Lower lobe of right lung (tissue), 2 donors: ENCODE measurements at regions not wholly inside any gene's neighbourhood (a gene's known extent, or its start where the extent isn't known, plus 50 kb on each side); places are given as distances from the start of the nearest gene placed in this dataset.

Source experiments
- ATAC-seq, 2 donors: fragments of 200-7000 bp; cut with Tn5 transposase; one replicate each; pipeline ENCODE4 v1.9.1; 2020 to 2022; ENCODE audit warnings: mild to moderate bottlenecking in 2 of 2, moderate library complexity in 2 of 2
- DNase-seq: peaks from one replicate; pipeline ENCODE4 v3.0.0-alpha.2; 2020
- H3K27ac ChIP-seq: fragments of 200-600 bp; one replicate; pipeline ENCODE4 v1.8.0; 2022
- H3K27me3 ChIP-seq: fragments of 200-600 bp; one replicate; pipeline ENCODE4 v1.8.0; 2022; ENCODE audit warnings: low read depth
- H3K36me3 ChIP-seq: fragments of 200-600 bp; one replicate; pipeline ENCODE4 v1.8.0; 2022; ENCODE audit warnings: mild to moderate bottlenecking
- H3K4me1 ChIP-seq: fragments of 200-600 bp; one replicate; pipeline ENCODE4 v1.8.0; 2022
- H3K4me3 ChIP-seq: fragments of 200-600 bp; one replicate; pipeline ENCODE4 v1.8.0; 2022; ENCODE audit warnings: mild to moderate bottlenecking
- H3K9me3 ChIP-seq: fragments of 200-600 bp; one replicate; pipeline ENCODE4 v1.8.0; 2022
- intact Hi-C: fragments of 100-400 bp; cut with DNase I; formaldehyde crosslinking; loops from one replicate; pipeline ENCODE4 v1.11.0; 2022
- TF ChIP-seq, protein P1 (sequence below): fragments of 200-600 bp; IDR thresholded peaks from one replicate; pipeline ENCODE4 v1.8.0; 2022; ENCODE audit warnings: antibody characterized with exemption, mild to moderate bottlenecking
- donor health status: DM: no; HTN: yes; CAD: no; lungs with severe emphysema.

DNA sequence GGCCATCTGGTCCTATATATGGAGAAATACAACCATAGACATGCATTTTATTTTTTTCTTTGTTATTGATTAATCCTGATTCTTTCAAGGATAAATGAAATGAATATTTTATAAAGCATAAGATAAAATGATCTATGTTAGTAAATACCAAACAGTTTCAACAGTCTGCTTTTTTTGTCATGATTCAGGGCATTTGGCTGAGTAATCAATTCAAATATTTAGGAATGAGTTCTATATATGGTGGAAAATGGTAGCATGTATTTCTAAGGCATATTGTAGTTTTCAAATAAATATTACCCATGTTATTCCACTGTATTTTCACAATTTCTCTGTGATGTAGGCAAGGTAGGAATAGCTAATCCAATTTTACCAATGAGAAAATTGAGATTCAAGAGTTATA is 287.5 kb upstream of the FKBP1C start:
- H3K4me1 ChIP-seq: no peaks in the 10 kb centered on the region
- H3K36me3 ChIP-seq: no peaks in the 10 kb centered on the region
- no peaks in the 10 kb centered on the region for H3K27me3 ChIP-seq
- TF ChIP-seq, protein P1, sequence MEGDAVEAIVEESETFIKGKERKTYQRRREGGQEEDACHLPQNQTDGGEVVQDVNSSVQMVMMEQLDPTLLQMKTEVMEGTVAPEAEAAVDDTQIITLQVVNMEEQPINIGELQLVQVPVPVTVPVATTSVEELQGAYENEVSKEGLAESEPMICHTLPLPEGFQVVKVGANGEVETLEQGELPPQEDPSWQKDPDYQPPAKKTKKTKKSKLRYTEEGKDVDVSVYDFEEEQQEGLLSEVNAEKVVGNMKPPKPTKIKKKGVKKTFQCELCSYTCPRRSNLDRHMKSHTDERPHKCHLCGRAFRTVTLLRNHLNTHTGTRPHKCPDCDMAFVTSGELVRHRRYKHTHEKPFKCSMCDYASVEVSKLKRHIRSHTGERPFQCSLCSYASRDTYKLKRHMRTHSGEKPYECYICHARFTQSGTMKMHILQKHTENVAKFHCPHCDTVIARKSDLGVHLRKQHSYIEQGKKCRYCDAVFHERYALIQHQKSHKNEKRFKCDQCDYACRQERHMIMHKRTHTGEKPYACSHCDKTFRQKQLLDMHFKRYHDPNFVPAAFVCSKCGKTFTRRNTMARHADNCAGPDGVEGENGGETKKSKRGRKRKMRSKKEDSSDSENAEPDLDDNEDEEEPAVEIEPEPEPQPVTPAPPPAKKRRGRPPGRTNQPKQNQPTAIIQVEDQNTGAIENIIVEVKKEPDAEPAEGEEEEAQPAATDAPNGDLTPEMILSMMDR: no peak
- DNase-seq: no peak
- intact Hi-C loops: no loop called here
- H3K27ac ChIP-seq: no peak overlapping the region
- ATAC-seq: no peak
- no peaks in the 10 kb centered on the region for H3K9me3 ChIP-seq
- no peak overlapping the region for H3K4me3 ChIP-seq

DNA sequence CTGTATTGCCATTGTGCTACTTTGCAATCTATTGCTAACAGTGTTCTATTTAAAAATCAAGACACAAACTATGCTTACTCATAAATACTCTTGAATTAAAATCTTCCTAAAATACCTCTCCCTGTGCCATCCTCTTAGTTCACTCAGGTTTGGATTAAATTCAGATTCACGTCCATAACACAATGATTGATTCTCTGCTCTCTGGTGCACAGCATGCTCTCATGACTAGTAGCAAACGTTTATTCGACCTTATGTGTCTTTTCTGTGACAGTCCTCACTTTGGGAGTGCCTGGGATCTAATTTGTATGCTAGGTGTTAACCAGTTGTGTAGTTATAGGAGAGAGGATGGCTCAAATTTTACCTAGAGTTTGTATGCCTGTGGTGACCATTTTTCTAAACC is 270.4 kb upstream of the FKBP1C start:
- H3K9me3 ChIP-seq: no peaks in the 10 kb centered on the region
- no peak overlapping the region for H3K4me3 ChIP-seq
- H3K4me1 ChIP-seq: no peaks in the 10 kb centered on the region
- TF ChIP-seq, protein P1: no peak
- H3K36me3 ChIP-seq: no peaks in the 10 kb centered on the region
- ATAC-seq (no peak), DNase-seq (no peak)
- H3K27ac ChIP-seq: no peak overlapping the region
- intact Hi-C loops: no loop called here
- H3K27me3 ChIP-seq: no peaks in the 10 kb centered on the region

DNA sequence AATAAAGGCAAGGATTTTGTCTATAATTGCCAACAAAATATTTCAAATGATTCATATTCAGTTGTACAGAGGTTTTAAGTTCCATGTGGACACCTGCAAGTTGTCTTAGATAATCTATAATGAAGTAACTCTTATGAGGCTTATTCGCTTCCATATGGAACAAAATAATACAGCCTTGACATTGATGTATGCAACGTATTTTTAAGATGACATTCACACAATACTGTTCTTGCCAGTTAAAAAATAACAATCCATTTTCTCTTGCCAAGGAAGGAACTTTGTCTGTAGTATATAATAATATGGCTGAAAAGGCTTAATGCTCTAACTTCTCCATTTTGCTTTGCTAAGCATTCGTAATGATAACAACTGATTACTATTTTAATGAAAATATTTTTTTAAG is 269.3 kb upstream of the FKBP1C start:
- DNase-seq (no peak), ATAC-seq (no peak)
- Histone ChIP-seq H3K27ac (no peak overlapping the region), H3K27me3 (no peaks in the 10 kb centered on the region), H3K36me3 (no peaks in the 10 kb centered on the region), H3K4me3 (no peak overlapping the region), H3K4me1 (no peaks in the 10 kb centered on the region), H3K9me3 (no peaks in the 10 kb centered on the region)
- intact Hi-C loops: no loop called here
- TF ChIP-seq, protein P1: no peak

DNA sequence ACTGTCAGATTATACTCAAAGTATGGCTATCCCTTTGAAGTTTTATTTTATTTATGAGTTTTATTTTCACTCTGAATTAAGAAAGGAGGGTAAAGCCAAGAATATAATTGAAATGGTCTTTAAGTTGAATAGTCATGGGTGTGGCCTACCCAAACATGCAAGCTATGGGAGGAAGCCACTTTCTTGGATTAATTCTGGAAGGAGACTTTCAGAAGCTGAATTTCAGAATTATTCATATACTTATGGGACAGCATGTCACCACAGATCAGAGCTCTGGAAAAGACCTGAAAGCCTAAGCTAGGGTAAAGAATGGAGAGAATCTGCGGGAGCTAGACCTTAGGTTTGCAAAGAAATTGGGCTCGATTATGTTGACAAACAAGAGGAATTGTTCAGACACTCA is 242.4 kb upstream of the FKBP1C start:
- intact Hi-C loops: no loop called here
- no peak for ATAC-seq
- Histone ChIP-seq H3K27me3 (no peaks in the 10 kb centered on the region), H3K36me3 (no peaks in the 10 kb centered on the region), H3K4me3 (no peak overlapping the region), H3K27ac (no peak overlapping the region), H3K9me3 (no peaks in the 10 kb centered on the region), H3K4me1 (no peaks in the 10 kb centered on the region)
- no peak for DNase-seq
- TF ChIP-seq, protein P1: no peak

DNA sequence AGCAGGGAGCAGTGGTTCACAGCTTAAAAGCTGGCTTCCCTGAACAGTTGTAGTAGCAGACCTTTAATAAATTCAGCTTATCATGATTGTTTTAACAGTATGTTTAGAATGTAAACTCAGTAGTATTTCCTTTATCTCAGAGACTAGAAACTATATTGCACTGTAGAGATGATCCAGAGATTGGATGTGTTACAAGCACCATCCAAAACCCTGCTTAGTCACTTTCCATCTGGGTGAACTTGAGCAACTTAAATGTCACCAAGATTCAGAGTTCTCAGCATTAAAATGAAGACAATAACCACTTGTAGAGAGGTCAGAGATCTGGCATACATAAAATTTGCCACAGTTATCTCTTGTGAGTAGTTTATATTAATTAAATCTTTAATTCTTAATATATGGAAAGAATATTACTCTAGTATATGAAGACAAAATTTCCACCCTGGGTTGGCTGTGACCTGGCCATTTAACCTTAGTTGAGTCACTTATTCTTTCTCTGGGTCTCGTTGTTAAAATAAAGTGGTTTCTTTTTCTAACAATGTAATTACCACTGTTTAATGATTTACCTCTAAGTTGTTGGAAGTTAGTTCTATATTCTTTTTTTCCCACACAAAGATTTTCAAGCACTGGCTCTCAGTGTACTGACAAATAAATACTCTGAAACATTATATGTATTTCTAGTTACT is 239.2 kb upstream of the FKBP1C start:
- no peak for ATAC-seq
- H3K27ac ChIP-seq: no peak overlapping the region

More for the DNA sequence above, 239.2 kb upstream of the FKBP1C start:
- Histone ChIP-seq H3K36me3 (no peaks in the 10 kb centered on the region), H3K4me3 (no peak overlapping the region), H3K9me3 (no peaks in the 10 kb centered on the region), H3K27me3 (no peaks in the 10 kb centered on the region), H3K4me1 (no peaks in the 10 kb centered on the region)
- TF ChIP-seq, protein P1: no peak
- intact Hi-C loops: no loop called here
- DNase-seq: no peak
